WTC11 (cell line): ENCODE measurements at regions not wholly inside any gene's neighbourhood (a gene's known extent, or its start where the extent isn't known, plus 50 kb on each side); places are given as distances from the start of the nearest gene placed in this dataset.

Source experiments
- ATAC-seq: fragments of 200-7000 bp; cut with Tn5 transposase; 2 replicates; pipeline ENCODE4 v1.10.0; 2021; ENCODE audit warnings: mild to moderate bottlenecking, moderate library complexity
- CTCF ChIA-PET: fragments of 300-600 bp; sonication (Branson Sonifier 250); formaldehyde crosslinking; loops from one replicate; lab custom pipeline; 2021; ENCODE audit warnings: antibody characterized with exemption; lab: Charles Lee
- POLR2A ChIA-PET: fragments of 350-600 bp; sonication (Branson Sonifier 250); formaldehyde crosslinking; loops from one replicate; lab custom pipeline; 2021; ENCODE audit warnings: antibody characterized with exemption; lab: Charles Lee
- DNase-seq: peaks from one replicate; pipeline ENCODE4 v3.0.0; 2021; ENCODE audit warnings: low spot score
- H3K27ac Mint-ChIP-seq: 2 replicates; pipeline ENCODE4 v1.8.0; 2021; ENCODE audit warnings: mixed read lengths
- H3K27me3 Mint-ChIP-seq: 2 replicates; pipeline ENCODE4 v1.8.0; 2021; ENCODE audit warnings: low read depth, mild to moderate bottlenecking, moderate library complexity, mixed read lengths
- H3K36me3 Mint-ChIP-seq: 2 replicates; pipeline ENCODE4 v1.8.0; 2021; ENCODE audit warnings: mixed read lengths
- H3K4me1 Mint-ChIP-seq: 2 replicates; pipeline ENCODE4 v1.8.0; 2022; ENCODE audit warnings: mixed read lengths
- H3K4me3 Mint-ChIP-seq: 2 replicates; pipeline ENCODE4 v1.8.0; 2021; ENCODE audit warnings: mild to moderate bottlenecking, moderate library complexity, mixed read lengths
- H3K9me3 Mint-ChIP-seq: 2 replicates; pipeline ENCODE4 v1.8.0; 2021; ENCODE audit warnings: mixed read lengths
- IRF2 ChIP-seq: sonication (generic); formaldehyde crosslinking; IDR thresholded peaks from 2 replicates; pipeline ENCODE4 v1.8.0; 2022; ENCODE audit warnings: low read depth, missing genetic modification reagents, borderline replicate concordance
- JUN ChIP-seq: sonication (generic); formaldehyde crosslinking; IDR thresholded peaks from 2 replicates; pipeline ENCODE4 v1.8.0; 2023; ENCODE audit warnings: mild to moderate bottlenecking, missing genetic modification reagents
- MYBL2 ChIP-seq: sonication (generic); formaldehyde crosslinking; IDR thresholded peaks from 2 replicates; pipeline ENCODE4 v1.8.1; 2023; ENCODE audit warnings: mild to moderate bottlenecking, moderate library complexity, missing genetic modification reagents
- NFYB ChIP-seq: sonication (generic); formaldehyde crosslinking; conservative IDR thresholded peaks from 2 replicates; pipeline ENCODE4 v1.8.0; 2022; ENCODE audit warnings: low read depth, missing genetic modification reagents
- NR1H2 ChIP-seq: sonication (generic); formaldehyde crosslinking; IDR thresholded peaks from 2 replicates; pipeline ENCODE4 v1.9.0; 2021; ENCODE audit warnings: mild to moderate bottlenecking, moderate library complexity, missing genetic modification reagents
- PRRX2 ChIP-seq: fragments of 250-450 bp; sonication (Bioruptor Pico); IDR thresholded peaks from 2 replicates; pipeline ENCODE4 v1.8.0; 2021; ENCODE audit warnings: mild to moderate bottlenecking
- SMAD3 ChIP-seq: sonication (generic); formaldehyde crosslinking; IDR thresholded peaks from 2 replicates; pipeline ENCODE4 v1.8.0; 2022; ENCODE audit warnings: missing genetic modification reagents, mild to moderate bottlenecking, borderline replicate concordance
- SOX15 ChIP-seq: fragments of 250-450 bp; sonication (Bioruptor Pico); IDR thresholded peaks from 2 replicates; pipeline ENCODE4 v1.9.0; 2021; ENCODE audit warnings: mild to moderate bottlenecking
- ZNF232 ChIP-seq: sonication (generic); formaldehyde crosslinking; IDR thresholded peaks from 2 replicates; pipeline ENCODE4 v1.8.0; 2022; ENCODE audit warnings: mild to moderate bottlenecking, missing genetic modification reagents
- ZNF263 ChIP-seq: sonication (generic); formaldehyde crosslinking; IDR thresholded peaks from 2 replicates; pipeline ENCODE4 v1.8.1; 2022; ENCODE audit warnings: low read depth, mild to moderate bottlenecking, moderate library complexity, missing genetic modification reagents
- ZNF317 ChIP-seq: sonication (generic); formaldehyde crosslinking; IDR thresholded peaks from 2 replicates; pipeline ENCODE4 v1.8.1; 2023; ENCODE audit warnings: low read depth, mild to moderate bottlenecking, moderate library complexity, missing genetic modification reagents, borderline replicate concordance
- TF ChIP-seq, protein P1 (sequence below): sonication (generic); formaldehyde crosslinking; IDR thresholded peaks from 2 replicates; pipeline ENCODE4 v1.8.0; 2023; ENCODE audit warnings: missing genetic modification reagents, mild to moderate bottlenecking, borderline replicate concordance
- TF ChIP-seq, protein P2 (sequence below): fragments of 250-450 bp; sonication (Bioruptor Pico); IDR thresholded peaks from 2 replicates; pipeline ENCODE4 v1.9.0; 2021; ENCODE audit warnings: mild to moderate bottlenecking
- TF ChIP-seq, protein P3 (sequence below): fragments of 200-600 bp; IDR thresholded peaks from 2 replicates; pipeline ENCODE4 v1.8.0; 2022; ENCODE audit warnings: antibody characterized with exemption
- TF ChIP-seq, protein P4 (sequence below): sonication (generic); formaldehyde crosslinking; IDR thresholded peaks from 2 replicates; pipeline ENCODE4 v1.8.0; 2022; ENCODE audit warnings: mild to moderate bottlenecking, missing genetic modification reagents
- TF ChIP-seq, protein P5 (sequence below): fragments of 250-450 bp; sonication (Bioruptor Pico); IDR thresholded peaks from 2 replicates; pipeline ENCODE4 v2.1.2; 2022; ENCODE audit warnings: mild to moderate bottlenecking, moderate library complexity
- TF ChIP-seq, protein P6 (sequence below): fragments of 250-450 bp; sonication (Bioruptor Pico); IDR thresholded peaks from 2 replicates; pipeline ENCODE4 v1.9.0; 2021; ENCODE audit warnings: moderate library complexity, mild to moderate bottlenecking, inconsistent platforms, borderline replicate concordance

DNA sequence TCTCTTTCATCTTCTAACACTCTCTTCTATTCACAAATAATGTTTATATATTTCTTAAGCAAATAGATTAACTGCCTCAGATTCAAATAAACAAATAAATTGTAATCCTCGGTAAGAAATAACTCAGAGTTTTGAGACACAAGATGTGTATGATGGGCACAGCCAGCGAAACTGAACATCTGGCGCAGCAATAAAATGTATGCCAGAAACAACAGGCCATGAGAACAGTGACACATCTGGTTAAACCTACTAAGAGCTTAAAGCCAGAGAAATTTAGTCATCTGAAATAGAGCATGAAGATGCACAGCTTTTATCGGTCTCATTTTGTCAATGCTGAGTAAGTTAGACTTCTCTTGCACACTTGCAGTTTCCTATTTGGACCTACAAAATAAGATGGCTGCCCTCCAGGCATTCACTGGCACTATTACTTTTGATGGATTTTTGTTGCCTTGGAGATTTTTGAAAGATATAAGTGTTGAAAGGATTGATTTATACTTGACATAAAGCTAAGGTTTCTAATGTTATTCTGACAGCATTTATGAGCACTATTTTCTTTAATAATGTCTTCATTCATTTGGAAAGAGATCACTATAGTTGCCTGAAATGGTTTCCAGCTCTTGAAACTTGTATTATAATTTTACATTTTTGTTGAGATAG is 1444.0 kb downstream of the PCDH18 start (continued):
- TF ChIP-seq, protein P1, sequence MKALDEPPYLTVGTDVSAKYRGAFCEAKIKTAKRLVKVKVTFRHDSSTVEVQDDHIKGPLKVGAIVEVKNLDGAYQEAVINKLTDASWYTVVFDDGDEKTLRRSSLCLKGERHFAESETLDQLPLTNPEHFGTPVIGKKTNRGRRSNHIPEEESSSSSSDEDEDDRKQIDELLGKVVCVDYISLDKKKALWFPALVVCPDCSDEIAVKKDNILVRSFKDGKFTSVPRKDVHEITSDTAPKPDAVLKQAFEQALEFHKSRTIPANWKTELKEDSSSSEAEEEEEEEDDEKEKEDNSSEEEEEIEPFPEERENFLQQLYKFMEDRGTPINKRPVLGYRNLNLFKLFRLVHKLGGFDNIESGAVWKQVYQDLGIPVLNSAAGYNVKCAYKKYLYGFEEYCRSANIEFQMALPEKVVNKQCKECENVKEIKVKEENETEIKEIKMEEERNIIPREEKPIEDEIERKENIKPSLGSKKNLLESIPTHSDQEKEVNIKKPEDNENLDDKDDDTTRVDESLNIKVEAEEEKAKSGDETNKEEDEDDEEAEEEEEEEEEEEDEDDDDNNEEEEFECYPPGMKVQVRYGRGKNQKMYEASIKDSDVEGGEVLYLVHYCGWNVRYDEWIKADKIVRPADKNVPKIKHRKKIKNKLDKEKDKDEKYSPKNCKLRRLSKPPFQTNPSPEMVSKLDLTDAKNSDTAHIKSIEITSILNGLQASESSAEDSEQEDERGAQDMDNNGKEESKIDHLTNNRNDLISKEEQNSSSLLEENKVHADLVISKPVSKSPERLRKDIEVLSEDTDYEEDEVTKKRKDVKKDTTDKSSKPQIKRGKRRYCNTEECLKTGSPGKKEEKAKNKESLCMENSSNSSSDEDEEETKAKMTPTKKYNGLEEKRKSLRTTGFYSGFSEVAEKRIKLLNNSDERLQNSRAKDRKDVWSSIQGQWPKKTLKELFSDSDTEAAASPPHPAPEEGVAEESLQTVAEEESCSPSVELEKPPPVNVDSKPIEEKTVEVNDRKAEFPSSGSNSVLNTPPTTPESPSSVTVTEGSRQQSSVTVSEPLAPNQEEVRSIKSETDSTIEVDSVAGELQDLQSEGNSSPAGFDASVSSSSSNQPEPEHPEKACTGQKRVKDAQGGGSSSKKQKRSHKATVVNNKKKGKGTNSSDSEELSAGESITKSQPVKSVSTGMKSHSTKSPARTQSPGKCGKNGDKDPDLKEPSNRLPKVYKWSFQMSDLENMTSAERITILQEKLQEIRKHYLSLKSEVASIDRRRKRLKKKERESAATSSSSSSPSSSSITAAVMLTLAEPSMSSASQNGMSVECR (CRISPR knock-in tag): no peak
- TF ChIP-seq NFYB (CRISPR knock-in tag) (no peak), ZNF232 (CRISPR knock-in tag) (no peak)
- TF ChIP-seq, protein P2, sequence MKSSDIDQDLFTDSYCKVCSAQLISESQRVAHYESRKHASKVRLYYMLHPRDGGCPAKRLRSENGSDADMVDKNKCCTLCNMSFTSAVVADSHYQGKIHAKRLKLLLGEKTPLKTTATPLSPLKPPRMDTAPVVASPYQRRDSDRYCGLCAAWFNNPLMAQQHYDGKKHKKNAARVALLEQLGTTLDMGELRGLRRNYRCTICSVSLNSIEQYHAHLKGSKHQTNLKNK (CRISPR knock-in tag): no peak
- TF ChIP-seq, protein P3, sequence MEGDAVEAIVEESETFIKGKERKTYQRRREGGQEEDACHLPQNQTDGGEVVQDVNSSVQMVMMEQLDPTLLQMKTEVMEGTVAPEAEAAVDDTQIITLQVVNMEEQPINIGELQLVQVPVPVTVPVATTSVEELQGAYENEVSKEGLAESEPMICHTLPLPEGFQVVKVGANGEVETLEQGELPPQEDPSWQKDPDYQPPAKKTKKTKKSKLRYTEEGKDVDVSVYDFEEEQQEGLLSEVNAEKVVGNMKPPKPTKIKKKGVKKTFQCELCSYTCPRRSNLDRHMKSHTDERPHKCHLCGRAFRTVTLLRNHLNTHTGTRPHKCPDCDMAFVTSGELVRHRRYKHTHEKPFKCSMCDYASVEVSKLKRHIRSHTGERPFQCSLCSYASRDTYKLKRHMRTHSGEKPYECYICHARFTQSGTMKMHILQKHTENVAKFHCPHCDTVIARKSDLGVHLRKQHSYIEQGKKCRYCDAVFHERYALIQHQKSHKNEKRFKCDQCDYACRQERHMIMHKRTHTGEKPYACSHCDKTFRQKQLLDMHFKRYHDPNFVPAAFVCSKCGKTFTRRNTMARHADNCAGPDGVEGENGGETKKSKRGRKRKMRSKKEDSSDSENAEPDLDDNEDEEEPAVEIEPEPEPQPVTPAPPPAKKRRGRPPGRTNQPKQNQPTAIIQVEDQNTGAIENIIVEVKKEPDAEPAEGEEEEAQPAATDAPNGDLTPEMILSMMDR: no peak
- TF ChIP-seq, all 79 proteins: peak for 0

DNA sequence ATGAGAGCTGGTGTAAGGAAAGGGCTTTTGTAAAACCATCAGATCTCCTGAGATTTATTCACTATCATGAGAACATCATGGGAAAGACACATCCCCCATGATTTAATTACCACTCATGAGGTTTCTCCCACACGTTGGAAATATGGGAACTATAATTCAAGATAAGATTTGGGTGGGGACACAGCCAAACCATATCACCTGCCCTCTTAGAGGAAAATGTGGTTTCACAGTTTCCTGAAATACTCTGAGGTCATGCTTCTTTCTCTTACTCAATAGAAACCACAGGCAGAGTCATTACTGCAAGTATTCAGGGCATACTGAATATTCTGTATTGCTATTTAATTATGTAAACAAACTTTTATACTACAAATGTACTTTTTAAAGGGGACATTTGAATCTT is 1453.3 kb downstream of the PCDH18 start:
- TF ChIP-seq, protein P4, sequence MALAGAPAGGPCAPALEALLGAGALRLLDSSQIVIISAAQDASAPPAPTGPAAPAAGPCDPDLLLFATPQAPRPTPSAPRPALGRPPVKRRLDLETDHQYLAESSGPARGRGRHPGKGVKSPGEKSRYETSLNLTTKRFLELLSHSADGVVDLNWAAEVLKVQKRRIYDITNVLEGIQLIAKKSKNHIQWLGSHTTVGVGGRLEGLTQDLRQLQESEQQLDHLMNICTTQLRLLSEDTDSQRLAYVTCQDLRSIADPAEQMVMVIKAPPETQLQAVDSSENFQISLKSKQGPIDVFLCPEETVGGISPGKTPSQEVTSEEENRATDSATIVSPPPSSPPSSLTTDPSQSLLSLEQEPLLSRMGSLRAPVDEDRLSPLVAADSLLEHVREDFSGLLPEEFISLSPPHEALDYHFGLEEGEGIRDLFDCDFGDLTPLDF (CRISPR knock-in tag): no peak
- TF ChIP-seq SMAD3 (CRISPR knock-in tag): no peak
- TF ChIP-seq, protein P5, sequence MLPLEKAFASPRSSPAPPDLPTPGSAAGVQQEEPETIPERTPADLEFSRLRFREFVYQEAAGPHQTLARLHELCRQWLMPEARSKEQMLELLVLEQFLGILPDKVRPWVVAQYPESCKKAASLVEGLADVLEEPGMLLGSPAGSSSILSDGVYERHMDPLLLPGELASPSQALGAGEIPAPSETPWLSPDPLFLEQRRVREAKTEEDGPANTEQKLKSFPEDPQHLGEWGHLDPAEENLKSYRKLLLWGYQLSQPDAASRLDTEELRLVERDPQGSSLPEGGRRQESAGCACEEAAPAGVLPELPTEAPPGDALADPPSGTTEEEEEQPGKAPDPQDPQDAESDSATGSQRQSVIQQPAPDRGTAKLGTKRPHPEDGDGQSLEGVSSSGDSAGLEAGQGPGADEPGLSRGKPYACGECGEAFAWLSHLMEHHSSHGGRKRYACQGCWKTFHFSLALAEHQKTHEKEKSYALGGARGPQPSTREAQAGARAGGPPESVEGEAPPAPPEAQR (CRISPR knock-in tag): no peak
- TF ChIP-seq IRF2: no peak
- no peak for TF ChIP-seq ZNF317
- TF ChIP-seq ZNF263 (CRISPR knock-in tag): no peak
- TF ChIP-seq PRRX2 (CRISPR knock-in tag): no peak
- TF ChIP-seq NR1H2 (CRISPR knock-in tag): no peak
- TF ChIP-seq JUN (CRISPR knock-in tag): no peak
- no peak for TF ChIP-seq MYBL2
- TF ChIP-seq, protein P6, sequence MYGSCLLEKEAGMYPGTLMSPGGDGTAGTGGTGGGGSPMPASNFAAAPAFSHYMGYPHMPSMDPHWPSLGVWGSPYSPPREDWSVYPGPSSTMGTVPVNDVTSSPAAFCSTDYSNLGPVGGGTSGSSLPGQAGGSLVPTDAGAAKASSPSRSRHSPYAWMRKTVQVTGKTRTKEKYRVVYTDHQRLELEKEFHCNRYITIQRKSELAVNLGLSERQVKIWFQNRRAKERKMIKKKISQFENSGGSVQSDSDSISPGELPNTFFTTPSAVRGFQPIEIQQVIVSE: no peak
- TF ChIP-seq SOX15 (CRISPR knock-in tag): no peak
- DNase-seq: no peak
- CTCF ChIA-PET: no interaction called here
- no peaks in the 10 kb centered on the region for H3K27me3 Mint-ChIP-seq
- POLR2A ChIA-PET: no interaction called here
- H3K4me1 Mint-ChIP-seq: peaks cover 9% of the 10 kb centered on the region
- no peak for ATAC-seq
- no peak overlapping the region for H3K4me3 Mint-ChIP-seq
- no peak overlapping the region for H3K27ac Mint-ChIP-seq
- H3K9me3 Mint-ChIP-seq: no peaks in the 10 kb centered on the region
- no peaks in the 10 kb centered on the region for H3K36me3 Mint-ChIP-seq
